ENCODE measurements at regions not wholly inside any gene's neighbourhood (a gene's known extent, or its start where the extent isn't known, plus 50 kb on each side); places are given as distances from the start of the nearest gene placed in this dataset.

DNA sequence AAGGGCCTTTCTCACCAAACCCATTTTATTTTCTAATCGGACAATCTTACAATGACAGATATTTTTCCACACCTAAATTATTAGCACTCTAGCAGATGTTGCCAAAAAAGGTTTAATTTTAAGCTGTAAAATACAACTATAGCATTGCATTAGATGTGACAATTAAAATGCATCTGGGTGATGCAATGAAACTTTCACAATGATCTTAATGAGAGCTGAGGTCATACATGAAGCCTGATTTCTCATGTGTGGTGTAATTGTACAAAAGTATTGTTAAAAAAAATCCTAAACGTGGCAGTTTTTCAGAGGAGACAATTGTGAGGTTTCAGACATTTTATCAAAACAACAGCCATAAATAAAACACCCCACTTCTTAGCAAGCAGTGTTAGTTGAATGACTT lies 606.0 kb downstream of the HDGFL1 start:
- Histone ChIP-seq H3K9ac (ENCODE audit: low read length in 3 of 3) (no peak overlapping the region), H3K4me1 (ENCODE audit: control insufficient read depth in 2 of 3, insufficient read depth in 2 of 3, low read depth in 1 of 3, low read length in 3 of 3) (no peaks in the 10 kb centered on the region), H3K4me3 (ENCODE audit: low read length in 3 of 3) (no peak overlapping the region), H3K27me3 (ENCODE audit: control insufficient read depth, insufficient read depth, low read length) (no peaks in the 10 kb centered on the region), H3K27ac (ENCODE audit: low read depth in 2 of 2, low read length in 2 of 2) (no peak overlapping the region), H3K36me3 (ENCODE audit: control insufficient read depth in 2 of 3, insufficient read depth in 3 of 3, low read length in 3 of 3) (no peaks in the 10 kb centered on the region), H3K9me3 (ENCODE audit: control insufficient read depth in 2 of 3, insufficient read depth in 1 of 3, low read length in 3 of 3) (no peaks in the 10 kb centered on the region)
- DNase-seq (no peak), FAIRE-seq (no peak)
- TF ChIP-seq, protein P1, sequence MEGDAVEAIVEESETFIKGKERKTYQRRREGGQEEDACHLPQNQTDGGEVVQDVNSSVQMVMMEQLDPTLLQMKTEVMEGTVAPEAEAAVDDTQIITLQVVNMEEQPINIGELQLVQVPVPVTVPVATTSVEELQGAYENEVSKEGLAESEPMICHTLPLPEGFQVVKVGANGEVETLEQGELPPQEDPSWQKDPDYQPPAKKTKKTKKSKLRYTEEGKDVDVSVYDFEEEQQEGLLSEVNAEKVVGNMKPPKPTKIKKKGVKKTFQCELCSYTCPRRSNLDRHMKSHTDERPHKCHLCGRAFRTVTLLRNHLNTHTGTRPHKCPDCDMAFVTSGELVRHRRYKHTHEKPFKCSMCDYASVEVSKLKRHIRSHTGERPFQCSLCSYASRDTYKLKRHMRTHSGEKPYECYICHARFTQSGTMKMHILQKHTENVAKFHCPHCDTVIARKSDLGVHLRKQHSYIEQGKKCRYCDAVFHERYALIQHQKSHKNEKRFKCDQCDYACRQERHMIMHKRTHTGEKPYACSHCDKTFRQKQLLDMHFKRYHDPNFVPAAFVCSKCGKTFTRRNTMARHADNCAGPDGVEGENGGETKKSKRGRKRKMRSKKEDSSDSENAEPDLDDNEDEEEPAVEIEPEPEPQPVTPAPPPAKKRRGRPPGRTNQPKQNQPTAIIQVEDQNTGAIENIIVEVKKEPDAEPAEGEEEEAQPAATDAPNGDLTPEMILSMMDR (IDR thresholded peaks at IDR 0.05; ENCODE audit: borderline replicate concordance, extremely low read depth, insufficient read depth), result no peak
- intact Hi-C loops (cut with DNase I), result no loop called here

DNA sequence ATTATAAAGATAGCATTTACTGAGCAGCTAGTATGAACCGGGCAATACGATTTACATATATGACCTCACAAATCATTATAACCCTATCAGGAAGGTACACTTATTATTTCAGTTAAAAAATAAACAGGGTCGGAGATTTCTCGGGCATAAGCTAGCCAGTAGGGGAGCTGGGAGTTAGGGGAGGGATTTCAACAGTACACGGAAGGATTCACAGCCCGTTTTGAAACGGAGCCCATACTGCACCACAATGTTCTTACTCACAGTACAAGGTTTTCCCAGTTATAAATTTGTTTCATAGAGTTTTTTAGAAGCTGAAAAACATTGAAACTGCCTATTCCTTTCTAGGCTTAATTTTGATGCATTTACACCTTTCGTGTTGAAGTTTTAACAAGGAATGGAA lies 607.1 kb downstream of the HDGFL1 start:
- Histone ChIP-seq H3K27ac (ENCODE audit: low read depth in 2 of 2, low read length in 2 of 2) (no peak overlapping the region), H3K9ac (ENCODE audit: low read length in 3 of 3) (no peak overlapping the region), H3K4me3 (ENCODE audit: low read length in 3 of 3) (no peak overlapping the region), H3K4me1 (ENCODE audit: control insufficient read depth in 2 of 3, insufficient read depth in 2 of 3, low read depth in 1 of 3, low read length in 3 of 3) (no peaks in the 10 kb centered on the region), H3K9me3 (ENCODE audit: control insufficient read depth in 2 of 3, insufficient read depth in 1 of 3, low read length in 3 of 3) (no peaks in the 10 kb centered on the region), H3K27me3 (ENCODE audit: control insufficient read depth, insufficient read depth, low read length) (no peaks in the 10 kb centered on the region), H3K36me3 (ENCODE audit: control insufficient read depth in 2 of 3, insufficient read depth in 3 of 3, low read length in 3 of 3) (no peaks in the 10 kb centered on the region)
- TF ChIP-seq, protein P1 (IDR thresholded peaks at IDR 0.05; ENCODE audit: borderline replicate concordance, extremely low read depth, insufficient read depth), result no peak
- DNase-seq, result no peak
- intact Hi-C loops (cut with DNase I), result no loop called here
- no peak for FAIRE-seq

DNA sequence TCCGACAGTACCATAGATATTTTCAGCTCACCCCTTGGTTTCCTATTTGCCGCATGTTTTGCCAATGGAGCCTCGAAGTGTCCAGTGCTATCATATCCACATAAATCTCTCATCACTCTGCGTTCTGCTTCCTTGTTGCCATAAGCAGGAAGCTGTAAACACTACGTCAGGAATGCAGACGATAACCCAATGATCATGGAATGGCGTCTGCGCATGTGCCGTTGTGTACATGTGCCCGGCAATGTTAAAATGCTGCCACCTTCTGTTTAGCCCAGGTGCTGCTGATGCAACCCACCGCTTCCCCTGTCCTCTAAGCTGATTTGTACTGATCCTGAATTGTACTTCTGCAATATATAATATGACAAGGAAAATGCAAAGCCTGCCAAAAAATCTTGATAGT lies 607.5 kb downstream of the HDGFL1 start:
- intact Hi-C loops (cut with DNase I), result no loop called here
- no peaks in the 10 kb centered on the region for H3K36me3 ChIP-seq (ENCODE audit: control insufficient read depth in 2 of 3, insufficient read depth in 3 of 3, low read length in 3 of 3)
- H3K27me3 ChIP-seq (ENCODE audit: control insufficient read depth, insufficient read depth, low read length), result no peaks in the 10 kb centered on the region
- no peak for FAIRE-seq
- H3K4me3 ChIP-seq (ENCODE audit: low read length in 3 of 3), result no peak overlapping the region
- no peak for DNase-seq
- H3K27ac ChIP-seq (ENCODE audit: low read depth in 2 of 2, low read length in 2 of 2), result no peak overlapping the region
- H3K9me3 ChIP-seq (ENCODE audit: control insufficient read depth in 2 of 3, insufficient read depth in 1 of 3, low read length in 3 of 3), result no peaks in the 10 kb centered on the region
- H3K9ac ChIP-seq (ENCODE audit: low read length in 3 of 3), result no peak overlapping the region
- H3K4me1 ChIP-seq (ENCODE audit: control insufficient read depth in 2 of 3, insufficient read depth in 2 of 3, low read depth in 1 of 3, low read length in 3 of 3), result no peaks in the 10 kb centered on the region
- TF ChIP-seq, protein P1 (IDR thresholded peaks at IDR 0.05; ENCODE audit: borderline replicate concordance, extremely low read depth, insufficient read depth), result no peak

DNA sequence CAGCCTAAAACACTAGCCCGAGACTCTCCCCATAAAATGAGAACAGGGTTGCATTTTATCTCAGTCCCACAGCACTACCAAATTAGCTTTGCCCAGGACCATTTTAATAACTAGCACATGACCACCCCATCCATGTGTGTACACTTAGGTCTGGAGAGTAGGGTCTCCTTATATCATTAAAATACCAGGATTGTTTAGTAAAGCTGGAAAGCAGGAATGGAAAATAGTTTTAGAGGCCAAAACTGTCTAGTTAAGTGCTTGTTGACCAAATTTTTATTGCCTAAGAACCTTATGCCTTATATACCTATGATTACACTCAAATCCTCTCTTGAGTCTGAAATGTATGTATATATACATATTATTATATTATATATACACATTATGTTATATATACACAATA lies 608.4 kb downstream of the HDGFL1 start:
- DNase-seq (no peak), FAIRE-seq (no peak)
- no peaks in the 10 kb centered on the region for H3K4me1 ChIP-seq (ENCODE audit: control insufficient read depth in 2 of 3, insufficient read depth in 2 of 3, low read depth in 1 of 3, low read length in 3 of 3)
- H3K9ac ChIP-seq (ENCODE audit: low read length in 3 of 3), result no peak overlapping the region
- no peaks in the 10 kb centered on the region for H3K27me3 ChIP-seq (ENCODE audit: control insufficient read depth, insufficient read depth, low read length)
- H3K27ac ChIP-seq (ENCODE audit: low read depth in 2 of 2, low read length in 2 of 2), result no peak overlapping the region
- H3K9me3 ChIP-seq (ENCODE audit: control insufficient read depth in 2 of 3, insufficient read depth in 1 of 3, low read length in 3 of 3), result no peaks in the 10 kb centered on the region
- no peaks in the 10 kb centered on the region for H3K36me3 ChIP-seq (ENCODE audit: control insufficient read depth in 2 of 3, insufficient read depth in 3 of 3, low read length in 3 of 3)
- TF ChIP-seq, protein P1 (IDR thresholded peaks at IDR 0.05; ENCODE audit: borderline replicate concordance, extremely low read depth, insufficient read depth), result no peak
- intact Hi-C loops (cut with DNase I), result no loop called here
- no peak overlapping the region for H3K4me3 ChIP-seq (ENCODE audit: low read length in 3 of 3)
